ENCODE measurements at regions not wholly inside any gene's neighbourhood (a gene's known extent, or its start where the extent isn't known, plus 50 kb on each side); places are given as distances from the start of the nearest gene placed in this dataset.

- TF ChIP-seq ZNF462 (CRISPR knock-in tag; IDR thresholded peaks at IDR 0.05) (no peak), POLR2AphosphoS5 (IDR thresholded peaks at IDR 0.05; ENCODE audit: low read depth) (no peak)
Measured at GRCh38 chr2:208573569-208573968, 167.0 kb downstream of the PTH2R start (continued).

GRCh38 chr2:208579678-208580077 lies 173.1 kb downstream of the PTH2R start:
- H3K27me3 ChIP-seq (ENCODE audit: insufficient read depth) = no peaks in the 10 kb centered on the region
- H3K27me3 Mint-ChIP-seq (ENCODE audit: insufficient read depth, low read depth, poor library complexity) = no peaks in the 10 kb centered on the region
- no peak for ATAC-seq
- H3K27ac Mint-ChIP-seq = no peak overlapping the region
- no peak overlapping the region for H3K27ac ChIP-seq (ENCODE audit: low read depth)
- H3K4me1 Mint-ChIP-seq = peaks cover 4% of the 10 kb centered on the region; the same call in 2 of the 3 replicates
- no peaks in the 10 kb centered on the region for H3K9me2 ChIP-seq (ENCODE audit: insufficient read depth)
- peaks cover 4% of the 10 kb centered on the region; the same call in 2 of the 3 replicates for H3K36me3 Mint-ChIP-seq (ENCODE audit: low read depth)
- peaks cover 9% of the 10 kb centered on the region; the same call in 2 of the 3 replicates for H3K9me3 Mint-ChIP-seq
- H3K4me3 ChIP-seq = no peak overlapping the region
- no peaks in the 10 kb centered on the region for H4K20me1 ChIP-seq (replicated peaks; ENCODE audit: insufficient read depth)
- H3F3A ChIP-seq (replicated peaks; ENCODE audit: low read depth) = no peaks in the 10 kb centered on the region
- H3K79me2 ChIP-seq (replicated peaks; ENCODE audit: insufficient read depth) = no peaks in the 10 kb centered on the region
- no peak overlapping the region for H3K4me3 Mint-ChIP-seq
- H2AFZ ChIP-seq = no peak overlapping the region
- peaks cover 8% of the 10 kb centered on the region for H3K4me1 ChIP-seq (ENCODE audit: insufficient read depth)
- DNase-seq (ENCODE audit: low spot score) = no peak
- H3K36me3 ChIP-seq (ENCODE audit: insufficient read depth) = no peaks in the 10 kb centered on the region
- H3K4me2 ChIP-seq = no peak overlapping the region
- no peak for TF ChIP-seq NANOG (IDR thresholded peaks at IDR 0.05; ENCODE audit: borderline replicate concordance)
- no peak for TF ChIP-seq CTCF (conservative IDR thresholded peaks at IDR 0.05; ENCODE audit: low read depth in 2 of 2)
- TF ChIP-seq ZNF462 (CRISPR knock-in tag; IDR thresholded peaks at IDR 0.05) = no peak
- no peak for TF ChIP-seq EZH2phosphoT487 (IDR thresholded peaks at IDR 0.05; ENCODE audit: unreplicated experiment)
